ENCODE measurements at regions not wholly inside any gene's neighbourhood (a gene's known extent, or its start where the extent isn't known, plus 50 kb on each side); places are given as distances from the start of the nearest gene placed in this dataset.

GRCh38 chr6:6832439-6832838, 243.9 kb downstream of the LY86 start:
- no peaks in the 10 kb centered on the region for H3K36me3 ChIP-seq (ENCODE audit: control insufficient read depth in 5 of 5, insufficient read depth in 5 of 5, low read length in 5 of 5)
- no peaks in the 10 kb centered on the region for H3K9me3 ChIP-seq (ENCODE audit: control insufficient read depth in 5 of 5, low read length in 5 of 5)
- no peak overlapping the region for H3K27ac ChIP-seq (ENCODE audit: low read depth, low read length)
- no peak overlapping the region for H3K9ac ChIP-seq (ENCODE audit: low read length in 5 of 5)
- H3K4me1 ChIP-seq (ENCODE audit: control insufficient read depth in 5 of 5, insufficient read depth in 5 of 5, low read length in 5 of 5): peaks cover 0 to 10% (median 5%) of the 10 kb centered on the region in 5 donors
- H3K27me3 ChIP-seq (ENCODE audit: control insufficient read depth in 5 of 5, insufficient read depth in 4 of 5, low read length in 5 of 5): no peaks in the 10 kb centered on the region
- no peak overlapping the region for H3K4me3 ChIP-seq (ENCODE audit: low read depth in 1 of 5, low read length in 5 of 5)

- Histone ChIP-seq H3K4me1 (ENCODE audit: control insufficient read depth in 5 of 5, insufficient read depth in 5 of 5, low read length in 5 of 5) (peaks cover 0 to 10% (median 4%) of the 10 kb centered on the region in 5 donors), H3K27me3 (ENCODE audit: control insufficient read depth in 5 of 5, insufficient read depth in 4 of 5, low read length in 5 of 5) (no peaks in the 10 kb centered on the region), H3K27ac (ENCODE audit: low read depth, low read length) (no peak overlapping the region), H3K9me3 (ENCODE audit: control insufficient read depth in 5 of 5, low read length in 5 of 5) (no peaks in the 10 kb centered on the region), H3K9ac (ENCODE audit: low read length in 5 of 5) (no peak overlapping the region), H3K36me3 (ENCODE audit: control insufficient read depth in 5 of 5, insufficient read depth in 5 of 5, low read length in 5 of 5) (no peaks in the 10 kb centered on the region), H3K4me3 (ENCODE audit: low read depth in 1 of 5, low read length in 5 of 5) (no peak overlapping the region)
These were observed 246.1 kb downstream of the LY86 start for GRCh38 chr6:6834356-6835222.

- peaks cover 0 to 10% (median 4%) of the 10 kb centered on the region in 5 donors for H3K4me1 ChIP-seq (ENCODE audit: control insufficient read depth in 5 of 5, insufficient read depth in 5 of 5, low read length in 5 of 5)
- H3K27ac ChIP-seq (ENCODE audit: low read depth, low read length): no peak overlapping the region
- no peak overlapping the region for H3K9ac ChIP-seq (ENCODE audit: low read length in 5 of 5)
- H3K36me3 ChIP-seq (ENCODE audit: control insufficient read depth in 5 of 5, insufficient read depth in 5 of 5, low read length in 5 of 5): no peaks in the 10 kb centered on the region
- H3K27me3 ChIP-seq (ENCODE audit: control insufficient read depth in 5 of 5, insufficient read depth in 4 of 5, low read length in 5 of 5): no peaks in the 10 kb centered on the region
- H3K4me3 ChIP-seq (ENCODE audit: low read depth in 1 of 5, low read length in 5 of 5): no peak overlapping the region
- no peaks in the 10 kb centered on the region for H3K9me3 ChIP-seq (ENCODE audit: control insufficient read depth in 5 of 5, low read length in 5 of 5)
These were observed 246.6 kb downstream of the LY86 start for GRCh38 chr6:6835223-6835503.

- H3K9ac ChIP-seq (ENCODE audit: low read length in 5 of 5): no peak overlapping the region
- H3K9me3 ChIP-seq (ENCODE audit: control insufficient read depth in 5 of 5, low read length in 5 of 5): no peaks in the 10 kb centered on the region
- H3K27ac ChIP-seq (ENCODE audit: low read depth, low read length): no peak overlapping the region
- H3K4me1 ChIP-seq (ENCODE audit: control insufficient read depth in 5 of 5, insufficient read depth in 5 of 5, low read length in 5 of 5): peaks cover 0 to 13% (median 7%) of the 10 kb centered on the region in 5 donors
- no peaks in the 10 kb centered on the region for H3K36me3 ChIP-seq (ENCODE audit: control insufficient read depth in 5 of 5, insufficient read depth in 5 of 5, low read length in 5 of 5)
- no peak overlapping the region for H3K4me3 ChIP-seq (ENCODE audit: low read depth in 1 of 5, low read length in 5 of 5)
- no peaks in the 10 kb centered on the region for H3K27me3 ChIP-seq (ENCODE audit: control insufficient read depth in 5 of 5, insufficient read depth in 4 of 5, low read length in 5 of 5)
These were observed 248.3 kb downstream of the LY86 start for GRCh38 chr6:6836609-6837406.

- H3K36me3 ChIP-seq (ENCODE audit: control insufficient read depth in 5 of 5, insufficient read depth in 5 of 5, low read length in 5 of 5): no peaks in the 10 kb centered on the region
- H3K27ac ChIP-seq (ENCODE audit: low read depth, low read length): no peak overlapping the region
- H3K27me3 ChIP-seq (ENCODE audit: control insufficient read depth in 5 of 5, insufficient read depth in 4 of 5, low read length in 5 of 5): no peaks in the 10 kb centered on the region
- H3K9ac ChIP-seq (ENCODE audit: low read length in 5 of 5): no peak overlapping the region
- H3K4me3 ChIP-seq (ENCODE audit: low read depth in 1 of 5, low read length in 5 of 5): no peak overlapping the region
- H3K4me1 ChIP-seq (ENCODE audit: control insufficient read depth in 5 of 5, insufficient read depth in 5 of 5, low read length in 5 of 5): peaks cover 0 to 13% (median 7%) of the 10 kb centered on the region in 5 donors
- H3K9me3 ChIP-seq (ENCODE audit: control insufficient read depth in 5 of 5, low read length in 5 of 5): no peaks in the 10 kb centered on the region
These were observed 249.1 kb downstream of the LY86 start for GRCh38 chr6:6837541-6838080.

- Histone ChIP-seq H3K4me3 (ENCODE audit: low read depth in 1 of 5, low read length in 5 of 5) (no peak overlapping the region), H3K27ac (ENCODE audit: low read depth, low read length) (no peak overlapping the region), H3K4me1 (ENCODE audit: control insufficient read depth in 5 of 5, insufficient read depth in 5 of 5, low read length in 5 of 5) (peaks cover 0 to 9% (median 0%) of the 10 kb centered on the region in 5 donors), H3K9me3 (ENCODE audit: control insufficient read depth in 5 of 5, low read length in 5 of 5) (peaks cover 0 to 4% (median 3%) of the 10 kb centered on the region in 5 donors), H3K36me3 (ENCODE audit: control insufficient read depth in 5 of 5, insufficient read depth in 5 of 5, low read length in 5 of 5) (no peaks in the 10 kb centered on the region), H3K27me3 (ENCODE audit: control insufficient read depth in 5 of 5, insufficient read depth in 4 of 5, low read length in 5 of 5) (no peaks in the 10 kb centered on the region), H3K9ac (ENCODE audit: low read length in 5 of 5) (no peak overlapping the region)
These were observed 252.3 kb downstream of the LY86 start for GRCh38 chr6:6840831-6841291.

GRCh38 chr6:6841571-6841970, 253.1 kb downstream of the LY86 start:
- no peak overlapping the region for H3K27ac ChIP-seq (ENCODE audit: low read depth, low read length)
- H3K9me3 ChIP-seq (ENCODE audit: control insufficient read depth in 5 of 5, low read length in 5 of 5): peaks cover 0 to 6% (median 3%) of the 10 kb centered on the region in 5 donors

GRCh38 chr6:6842291-6842690, 253.8 kb downstream of the LY86 start:
- Histone ChIP-seq H3K36me3 (ENCODE audit: control insufficient read depth in 5 of 5, insufficient read depth in 5 of 5, low read length in 5 of 5) (no peaks in the 10 kb centered on the region), H3K27me3 (ENCODE audit: control insufficient read depth in 5 of 5, insufficient read depth in 4 of 5, low read length in 5 of 5) (no peaks in the 10 kb centered on the region), H3K27ac (ENCODE audit: low read depth, low read length) (no peak overlapping the region), H3K9me3 (ENCODE audit: control insufficient read depth in 5 of 5, low read length in 5 of 5) (peaks cover 0 to 6% (median 3%) of the 10 kb centered on the region in 5 donors), H3K4me3 (ENCODE audit: low read depth in 1 of 5, low read length in 5 of 5) (no peak overlapping the region), H3K4me1 (ENCODE audit: control insufficient read depth in 5 of 5, insufficient read depth in 5 of 5, low read length in 5 of 5) (peaks cover 0 to 9% (median 0%) of the 10 kb centered on the region in 5 donors), H3K9ac (ENCODE audit: low read length in 5 of 5) (no peak overlapping the region)

More at GRCh38 chr6:6841571-6841970, 253.1 kb downstream of the LY86 start:
- Histone ChIP-seq H3K27me3 (ENCODE audit: control insufficient read depth in 5 of 5, insufficient read depth in 4 of 5, low read length in 5 of 5) (no peaks in the 10 kb centered on the region), H3K4me1 (ENCODE audit: control insufficient read depth in 5 of 5, insufficient read depth in 5 of 5, low read length in 5 of 5) (peaks cover 0 to 9% (median 0%) of the 10 kb centered on the region in 5 donors), H3K36me3 (ENCODE audit: control insufficient read depth in 5 of 5, insufficient read depth in 5 of 5, low read length in 5 of 5) (no peaks in the 10 kb centered on the region), H3K9ac (ENCODE audit: low read length in 5 of 5) (no peak overlapping the region), H3K4me3 (ENCODE audit: low read depth in 1 of 5, low read length in 5 of 5) (no peak overlapping the region)

GRCh38 chr6:6843057-6843627, 254.6 kb downstream of the LY86 start:
- Histone ChIP-seq H3K27me3 (ENCODE audit: control insufficient read depth in 5 of 5, insufficient read depth in 4 of 5, low read length in 5 of 5) (no peaks in the 10 kb centered on the region), H3K36me3 (ENCODE audit: control insufficient read depth in 5 of 5, insufficient read depth in 5 of 5, low read length in 5 of 5) (no peaks in the 10 kb centered on the region), H3K4me1 (ENCODE audit: control insufficient read depth in 5 of 5, insufficient read depth in 5 of 5, low read length in 5 of 5) (peaks cover 0 to 9% (median 0%) of the 10 kb centered on the region in 5 donors), H3K9me3 (ENCODE audit: control insufficient read depth in 5 of 5, low read length in 5 of 5) (peaks cover 0 to 6% (median 3%) of the 10 kb centered on the region in 5 donors), H3K4me3 (ENCODE audit: low read depth in 1 of 5, low read length in 5 of 5) (no peak overlapping the region), H3K27ac (ENCODE audit: low read depth, low read length) (no peak overlapping the region), H3K9ac (ENCODE audit: low read length in 5 of 5) (no peak overlapping the region)

Measured in subcutaneous abdominal adipose tissue (tissue), 5 donors.